GM19240 (cell line): ENCODE measurements at regions not wholly inside any gene's neighbourhood (a gene's known extent, or its start where the extent isn't known, plus 50 kb on each side); places are given as distances from the start of the nearest gene placed in this dataset.
"Not testable (repeated sequence)": the region's sequence is repeated elsewhere in the genome, so short reads cannot be mapped to it uniquely, and the experiment has no call there.

Experiments
- DNase-seq: peaks from one replicate; pipeline ENCODE4 v3.0.0; 2011; ENCODE audit warnings: low spot score; ENCODE audit not compliant: insufficient read length

DNA sequence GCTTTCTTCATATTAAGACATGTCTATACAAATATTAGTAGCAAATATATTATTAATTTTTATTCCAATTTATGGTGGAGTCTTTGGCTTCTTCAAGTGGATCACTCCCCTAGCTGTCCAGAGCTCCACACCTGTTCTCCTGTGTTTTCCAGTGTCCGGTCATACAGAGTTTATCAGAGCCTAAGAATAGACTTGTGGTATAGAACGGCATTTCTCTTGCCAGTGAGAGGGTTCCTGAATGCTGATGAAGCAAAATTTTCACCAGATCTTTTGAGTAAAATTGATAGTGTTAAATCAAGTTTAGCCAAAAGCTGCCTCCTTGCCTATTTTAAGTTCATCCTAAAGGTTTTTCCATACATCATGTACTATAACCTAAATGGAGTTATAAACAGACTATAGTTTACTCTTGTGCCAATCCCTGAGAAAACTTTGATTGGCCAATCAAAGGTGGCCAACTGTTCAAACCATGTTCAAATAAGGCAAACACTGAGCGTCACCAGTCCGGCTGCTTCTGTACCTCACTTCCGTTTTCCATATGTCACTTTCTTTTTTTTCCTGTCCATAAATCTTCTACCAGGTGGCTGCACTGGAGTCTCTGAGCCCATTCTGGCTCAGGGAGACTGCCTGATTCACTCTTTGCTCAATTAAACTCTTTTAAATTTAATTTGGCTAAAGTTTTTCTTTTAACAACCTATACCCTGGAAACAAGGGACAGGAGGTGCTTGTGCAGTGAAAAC lies 422.7 kb upstream of the FRG2C start:
- not testable (repeated sequence) for DNase-seq

GRCh38 chr3:75242012-75242735 lies 422.0 kb upstream of the FRG2C start:
- no peak for DNase-seq

DNA sequence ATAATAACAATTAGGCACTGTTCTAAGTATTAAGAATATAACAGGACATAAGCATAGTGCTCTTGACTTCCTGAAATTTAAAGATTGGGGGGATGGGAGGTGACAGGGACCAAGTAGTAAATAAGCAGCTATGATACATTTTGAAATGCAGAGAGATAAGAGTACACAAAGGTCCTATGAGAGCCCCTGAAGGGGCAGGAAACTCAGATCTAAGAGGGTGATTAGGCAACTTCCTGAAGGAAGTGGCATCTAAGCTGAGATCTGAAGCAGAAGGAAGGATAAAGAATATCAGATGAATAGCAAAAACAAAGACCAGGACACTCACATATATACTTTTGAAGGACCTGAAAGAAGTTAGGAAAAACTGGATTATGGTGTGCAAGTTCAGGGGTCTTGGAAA lies 415.2 kb upstream of the FRG2C start:
- DNase-seq, result no peak

DNA sequence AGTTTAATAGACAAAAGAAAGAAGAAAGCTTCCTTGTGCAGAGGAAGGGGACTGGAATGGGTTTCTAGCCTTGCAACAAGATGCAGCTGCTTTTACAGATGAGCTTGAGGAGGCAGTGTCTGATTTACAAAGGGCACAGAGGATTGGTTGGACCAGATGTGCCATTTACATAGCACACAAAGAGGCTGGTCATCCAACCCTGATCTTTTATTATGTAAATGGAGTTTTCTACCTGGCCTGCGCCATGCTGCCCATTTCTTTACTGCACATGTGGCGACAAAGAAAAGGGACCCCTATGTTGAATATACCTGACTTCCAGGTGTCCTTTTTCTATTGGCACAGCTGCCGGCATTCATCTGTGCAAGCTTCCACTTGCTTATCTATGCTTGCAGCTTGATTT lies 409.4 kb upstream of the FRG2C start:
- no peak for DNase-seq

- DNase-seq, result not testable (repeated sequence)
Measured at GRCh38 chr3:75258825-75259683, 405.1 kb upstream of the FRG2C start.

GRCh38 chr3:75260975-75261374 lies 403.2 kb upstream of the FRG2C start:
- DNase-seq, result not testable (repeated sequence)

GRCh38 chr3:75262661-75263060 lies 401.5 kb upstream of the FRG2C start:
- no peak for DNase-seq

GRCh38 chr3:75265897-75266296 lies 398.2 kb upstream of the FRG2C start:
- no peak for DNase-seq

GRCh38 chr3:75268576-75268975 lies 395.6 kb upstream of the FRG2C start:
- not testable (repeated sequence) for DNase-seq

DNA sequence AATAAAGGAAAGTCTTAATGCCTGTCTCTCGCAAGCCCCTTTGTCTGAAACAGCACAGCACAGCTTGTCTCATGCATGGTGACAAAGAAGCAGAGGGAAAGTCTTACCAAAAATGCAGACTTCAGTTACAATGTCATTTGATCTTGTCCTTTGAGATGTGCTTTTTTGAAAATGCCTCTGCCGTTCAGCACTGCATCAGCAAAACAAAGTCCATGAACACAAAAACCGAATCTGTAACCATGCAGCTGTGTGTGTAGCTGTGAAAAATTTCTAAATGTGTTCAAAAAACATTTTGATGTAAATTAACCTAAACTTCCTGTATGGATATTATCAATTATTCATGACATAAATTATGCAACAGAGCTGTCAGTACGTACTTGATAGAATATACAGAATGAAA lies 391.9 kb upstream of the FRG2C start:
- DNase-seq, result not testable (repeated sequence)

GRCh38 chr3:75272691-75273090 lies 391.4 kb upstream of the FRG2C start:
- no peak for DNase-seq

DNA sequence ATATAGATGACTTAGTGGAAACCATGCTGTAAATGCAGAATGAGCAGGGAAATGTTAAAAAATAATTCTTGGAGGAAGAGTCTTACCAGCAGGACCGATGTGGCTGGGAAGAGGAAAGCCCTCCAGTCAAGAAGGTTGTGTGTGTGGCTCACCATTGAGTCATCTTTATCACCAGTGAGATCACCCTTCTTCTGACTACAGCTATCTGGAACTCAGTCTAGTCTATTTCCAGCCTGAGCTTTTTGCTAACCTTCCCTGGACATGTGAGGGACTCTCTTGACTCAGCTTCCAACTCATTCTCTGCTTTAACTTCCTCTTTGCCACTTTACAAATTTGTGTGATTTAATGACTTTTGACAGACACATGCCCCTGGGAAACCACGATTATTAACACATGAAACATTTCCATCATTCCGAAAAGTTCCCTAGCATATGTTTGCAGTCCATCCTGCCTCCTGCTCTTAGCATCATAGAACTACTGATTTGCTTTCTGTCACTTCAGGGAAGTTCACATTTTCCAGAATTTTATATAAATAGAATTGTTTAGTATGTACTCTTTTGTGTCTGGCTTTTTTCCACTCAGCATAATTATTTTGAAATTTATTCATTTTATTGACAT lies 378.5 kb upstream of the FRG2C start:
- DNase-seq, result not testable (repeated sequence)

DNA sequence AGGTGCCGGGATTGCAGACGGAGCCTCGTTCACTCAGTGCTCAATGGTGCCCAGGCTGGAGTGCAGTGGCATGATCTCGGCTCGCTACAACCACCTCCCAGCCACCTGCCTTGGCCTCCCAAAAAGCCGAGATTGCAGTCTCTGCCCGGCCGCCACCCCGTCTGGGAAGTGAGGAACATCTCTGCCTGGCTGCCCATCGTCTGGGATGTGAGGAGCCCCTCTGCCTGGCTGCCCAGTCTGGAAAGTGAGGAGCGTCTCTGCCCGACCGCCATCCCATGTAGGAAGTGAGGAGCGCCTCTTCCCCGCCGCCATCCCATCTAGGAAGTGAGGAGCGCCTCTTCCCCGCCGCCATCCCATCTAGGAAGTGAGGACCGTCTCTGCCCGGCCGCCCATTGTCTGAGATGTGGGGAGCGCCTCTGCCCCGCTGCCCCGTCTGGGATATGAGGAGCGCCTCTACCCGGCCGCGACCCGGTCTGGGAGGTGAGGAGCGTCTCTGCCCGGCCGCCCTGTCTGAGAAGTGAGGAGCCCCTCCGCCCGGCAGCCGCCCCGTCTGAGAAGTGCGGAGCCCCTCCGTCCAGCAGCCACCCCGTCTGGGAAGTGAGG lies 375.1 kb upstream of the FRG2C start:
- DNase-seq, result not testable (repeated sequence)

GRCh38 chr3:75294124-75294523 lies 370.0 kb upstream of the FRG2C start:
- DNase-seq, result no peak

- no peak for DNase-seq
Measured at GRCh38 chr3:75295013-75295412, 369.1 kb upstream of the FRG2C start.

GRCh38 chr3:75296858-75297257 lies 367.3 kb upstream of the FRG2C start:
- no peak for DNase-seq

DNA sequence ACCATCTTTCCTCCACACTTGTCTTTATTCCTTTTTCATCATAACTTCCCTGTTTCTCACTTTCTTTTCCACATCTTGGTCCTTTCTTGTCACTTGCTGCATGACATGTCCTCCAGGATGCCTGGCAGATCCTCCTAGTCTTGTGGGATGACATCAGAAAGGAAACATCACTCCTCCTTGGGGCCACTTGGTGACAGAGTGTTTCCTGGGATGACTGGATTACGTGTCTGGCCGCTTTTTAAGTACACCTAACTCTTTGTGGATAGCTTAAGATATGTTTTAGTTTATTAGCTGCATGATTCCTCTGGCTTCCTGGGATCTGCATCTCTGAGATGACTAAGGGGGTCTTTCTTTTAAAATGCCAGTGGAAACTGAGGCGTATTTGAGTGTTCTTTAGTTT lies 363.5 kb upstream of the FRG2C start:
- DNase-seq, result no peak

DNA sequence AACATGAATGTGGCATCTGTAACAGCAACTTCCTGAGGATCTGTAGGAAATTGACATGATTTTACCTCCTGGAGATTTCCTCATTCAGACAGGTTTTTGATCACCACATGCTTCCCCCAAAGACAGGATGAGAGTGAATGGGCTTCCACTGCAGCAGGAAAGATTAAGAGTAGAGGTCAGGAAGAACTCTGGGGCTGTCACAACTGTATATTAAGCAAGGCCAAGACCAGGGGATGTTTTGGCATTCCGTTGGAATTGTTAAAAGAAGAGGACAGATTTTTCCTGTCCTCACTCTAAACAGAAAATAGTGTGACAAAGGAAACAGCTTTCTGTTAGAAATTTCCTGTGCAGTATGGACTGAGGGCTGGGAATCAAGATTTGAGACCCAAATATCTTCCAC lies 363.1 kb upstream of the FRG2C start:
- DNase-seq, result not testable (repeated sequence)

DNA sequence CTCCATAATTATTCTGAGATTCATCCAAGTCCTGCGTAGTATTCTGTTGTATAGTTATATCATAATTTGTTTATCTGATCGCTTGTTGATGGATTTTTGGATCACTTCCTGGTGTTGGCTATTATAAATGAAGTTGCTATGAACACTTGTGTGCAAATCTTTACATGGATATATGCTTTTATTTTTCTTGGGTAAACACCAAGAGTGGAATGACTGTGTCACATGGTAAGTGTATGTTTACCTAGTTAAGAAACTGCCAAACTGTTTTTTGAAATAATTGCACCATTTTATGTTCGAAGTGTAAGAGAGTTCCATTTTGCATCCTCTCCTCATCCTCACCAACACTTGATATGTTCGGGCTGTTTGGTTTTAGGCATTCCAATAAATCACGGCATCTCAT lies 360.4 kb upstream of the FRG2C start:
- no peak for DNase-seq

GRCh38 chr3:75305901-75306300 lies 358.2 kb upstream of the FRG2C start:
- no peak for DNase-seq

DNA sequence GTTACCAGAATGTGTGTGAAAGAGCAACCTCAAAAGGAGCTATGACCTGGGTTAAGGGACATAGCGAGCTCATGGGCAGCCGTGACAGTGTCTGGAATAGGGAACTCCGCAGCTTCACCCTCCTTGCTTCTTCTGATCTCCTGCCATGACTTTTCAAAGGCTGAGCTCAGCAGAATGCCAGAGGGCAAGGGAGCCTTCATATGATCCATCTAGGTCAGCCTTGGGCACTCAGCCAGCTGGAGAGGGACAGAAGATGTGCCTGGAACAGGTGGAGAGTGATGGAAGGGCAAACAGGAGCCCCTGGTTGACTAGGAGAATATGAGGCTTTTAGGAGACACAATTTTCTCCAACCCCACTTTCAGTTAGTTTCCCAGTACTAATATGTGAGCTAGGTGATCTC lies 352.8 kb upstream of the FRG2C start:
- DNase-seq, result not testable (repeated sequence)
